ENCODE measurements at regions not wholly inside any gene's neighbourhood (a gene's known extent, or its start where the extent isn't known, plus 50 kb on each side); places are given as distances from the start of the nearest gene placed in this dataset.

GRCh38 chr13:38002606-38003005, 133.0 kb upstream of the TRPC4 start:
- H3K4me1 Mint-ChIP-seq (ENCODE audit: low read depth), result peaks cover 16% of the 10 kb centered on the region
- DNase-seq (ENCODE audit: low spot score, unreplicated experiment), result no peak
- no peaks in the 10 kb centered on the region for H3K27me3 Mint-ChIP-seq
- no peak overlapping the region for H3K27ac Mint-ChIP-seq
- no peak overlapping the region for H3K4me3 Mint-ChIP-seq (ENCODE audit: low read depth)
- no peaks in the 10 kb centered on the region for H3K9me3 Mint-ChIP-seq (ENCODE audit: low read depth)
- no peaks in the 10 kb centered on the region for H3K36me3 Mint-ChIP-seq (ENCODE audit: insufficient read depth)
- TF ChIP-seq CTCF (IDR thresholded peaks at IDR 0.05; ENCODE audit: unreplicated experiment), result no peak

- Mint-ChIP-seq H3K9me3 (ENCODE audit: low read depth) (no peaks in the 10 kb centered on the region), H3K4me3 (ENCODE audit: low read depth) (no peak overlapping the region), H3K27me3 (no peaks in the 10 kb centered on the region), H3K36me3 (ENCODE audit: insufficient read depth) (no peaks in the 10 kb centered on the region), H3K4me1 (ENCODE audit: low read depth) (peaks cover 10% of the 10 kb centered on the region), H3K27ac (no peak overlapping the region)
- no peak for DNase-seq (ENCODE audit: low spot score, unreplicated experiment)
- TF ChIP-seq CTCF (IDR thresholded peaks at IDR 0.05; ENCODE audit: unreplicated experiment), result no peak
Measured at GRCh38 chr13:37997641-37998040, 128.1 kb upstream of the TRPC4 start.

DNA sequence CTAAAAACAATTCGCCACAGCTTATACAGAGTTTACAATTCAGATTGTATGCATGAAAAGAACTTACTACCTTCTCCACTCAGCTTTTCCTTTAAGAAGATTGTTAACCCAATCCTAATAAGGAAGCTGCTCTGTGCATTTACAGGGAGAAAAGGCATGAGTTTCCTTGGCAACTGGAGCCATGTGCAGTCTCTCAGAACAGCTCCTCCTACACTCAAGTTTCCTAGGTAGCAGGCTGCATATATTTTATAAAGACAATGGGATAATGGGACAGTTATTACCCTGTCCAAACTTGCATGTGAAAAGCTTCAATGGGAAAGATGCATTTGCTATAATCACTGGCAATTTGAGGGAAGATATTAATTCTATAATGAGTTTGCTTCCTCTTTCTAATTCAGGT, 125.5 kb upstream of the TRPC4 start:
- H3K4me3 Mint-ChIP-seq (ENCODE audit: low read depth), result no peak overlapping the region
- peaks cover 5% of the 10 kb centered on the region for H3K4me1 Mint-ChIP-seq (ENCODE audit: low read depth)
- TF ChIP-seq CTCF (IDR thresholded peaks at IDR 0.05; ENCODE audit: unreplicated experiment), result no peak
- H3K9me3 Mint-ChIP-seq (ENCODE audit: low read depth), result peaks cover 5% of the 10 kb centered on the region
- H3K27ac Mint-ChIP-seq, result no peak overlapping the region
- no peaks in the 10 kb centered on the region for H3K27me3 Mint-ChIP-seq
- no peaks in the 10 kb centered on the region for H3K36me3 Mint-ChIP-seq (ENCODE audit: insufficient read depth)
- DNase-seq (ENCODE audit: low spot score, unreplicated experiment), result no peak

DNA sequence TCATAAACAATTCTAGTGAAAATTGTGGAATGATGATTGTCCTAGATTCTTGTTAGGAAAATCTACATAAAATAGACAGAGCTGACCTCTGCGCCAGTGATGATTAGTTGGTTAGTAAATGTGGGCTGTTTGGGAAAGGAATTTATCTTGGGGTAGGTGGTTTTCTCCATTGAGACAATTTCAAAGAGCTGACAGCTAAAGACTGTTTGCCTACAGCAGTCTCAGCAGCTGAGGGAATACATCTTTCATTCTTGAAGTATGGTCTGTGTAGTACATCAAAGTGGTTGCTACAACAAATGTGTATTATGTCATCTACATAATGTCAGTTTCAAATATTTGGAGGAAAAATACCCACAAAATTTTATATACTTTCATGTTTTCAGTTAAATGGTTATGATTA, 117.2 kb upstream of the TRPC4 start:
- Mint-ChIP-seq H3K27ac (no peak overlapping the region), H3K4me3 (ENCODE audit: low read depth) (no peak overlapping the region), H3K27me3 (no peaks in the 10 kb centered on the region), H3K9me3 (ENCODE audit: low read depth) (peaks cover 3% of the 10 kb centered on the region), H3K36me3 (ENCODE audit: insufficient read depth) (no peaks in the 10 kb centered on the region), H3K4me1 (ENCODE audit: low read depth) (no peaks in the 10 kb centered on the region)
- DNase-seq (ENCODE audit: low spot score, unreplicated experiment), result no peak
- TF ChIP-seq CTCF (IDR thresholded peaks at IDR 0.05; ENCODE audit: unreplicated experiment), result no peak

DNA sequence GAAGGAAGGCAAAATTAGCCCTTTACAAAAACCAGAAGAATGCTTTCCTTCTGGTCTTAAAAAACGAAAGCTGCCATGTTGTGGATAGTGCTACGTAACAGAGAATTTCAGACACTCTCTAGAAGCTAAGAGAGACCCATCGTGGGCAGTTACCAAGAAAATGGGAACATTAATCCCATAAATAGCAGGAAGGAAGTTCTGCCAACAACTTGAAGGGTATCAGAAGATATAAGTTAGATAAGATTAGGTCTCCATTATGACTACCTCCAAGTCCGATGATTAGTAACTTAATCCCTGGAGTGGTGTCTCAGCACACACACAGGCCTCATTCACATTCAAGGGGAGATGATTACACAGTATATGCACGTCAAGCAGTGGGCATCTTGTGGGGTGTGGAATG, 115.7 kb upstream of the TRPC4 start:
- no peak overlapping the region for H3K4me3 Mint-ChIP-seq (ENCODE audit: low read depth)
- TF ChIP-seq CTCF (IDR thresholded peaks at IDR 0.05; ENCODE audit: unreplicated experiment), result no peak
- H3K4me1 Mint-ChIP-seq (ENCODE audit: low read depth), result no peaks in the 10 kb centered on the region
- peak overlapping the region; percentile 12 for H3K27ac Mint-ChIP-seq
- no peaks in the 10 kb centered on the region for H3K27me3 Mint-ChIP-seq
- H3K36me3 Mint-ChIP-seq (ENCODE audit: insufficient read depth), result no peaks in the 10 kb centered on the region
- no peaks in the 10 kb centered on the region for H3K9me3 Mint-ChIP-seq (ENCODE audit: low read depth)
- DNase-seq (ENCODE audit: low spot score, unreplicated experiment), result no peak

Measured in progenitor cell of endocrine pancreas (in vitro differentiated cells).